ENCODE measurements at regions not wholly inside any gene's neighbourhood (a gene's known extent, or its start where the extent isn't known, plus 50 kb on each side); places are given as distances from the start of the nearest gene placed in this dataset.

DNA sequence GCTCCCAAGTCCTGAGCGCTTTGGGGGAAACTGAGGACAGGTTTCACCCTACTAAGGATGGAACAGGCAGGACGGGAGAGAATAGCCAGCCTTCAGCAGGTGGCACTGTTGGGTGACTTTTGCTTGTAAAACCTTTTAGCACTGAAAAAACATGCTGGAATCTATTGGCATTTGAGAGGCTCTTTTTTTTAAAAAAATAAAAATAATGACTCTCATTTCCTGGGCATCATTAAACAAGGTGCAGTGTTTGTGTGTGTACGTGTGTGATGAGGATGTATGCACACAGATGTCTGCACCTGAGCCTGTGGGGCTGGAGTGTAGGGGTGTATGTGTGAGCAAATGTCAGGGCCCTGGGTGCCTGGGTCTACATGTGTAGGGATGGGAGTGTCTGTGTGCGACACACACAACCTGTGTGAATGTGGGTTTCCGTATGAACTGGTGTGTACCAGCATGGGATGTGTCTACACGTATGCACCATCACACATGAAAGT lies 177.9 kb downstream of the RPS24 start:
- TF ChIP-seq POLR2AphosphoS5 (IDR thresholded peaks at IDR 0.05; ENCODE audit: low read depth, low read length) (no peak), SIN3A (IDR thresholded peaks at IDR 0.05; ENCODE audit: borderline replicate concordance, insufficient read depth, low read length) (no peak), TAF1 (IDR thresholded peaks at IDR 0.05; ENCODE audit: borderline replicate concordance, insufficient read depth, low read length) (no peak), FOXP2 (optimal IDR thresholded peaks at IDR 0.05; ENCODE audit: borderline replicate concordance, extremely low read depth, extremely low read length, insufficient read depth) (no peak)
- TF ChIP-seq, protein P1, sequence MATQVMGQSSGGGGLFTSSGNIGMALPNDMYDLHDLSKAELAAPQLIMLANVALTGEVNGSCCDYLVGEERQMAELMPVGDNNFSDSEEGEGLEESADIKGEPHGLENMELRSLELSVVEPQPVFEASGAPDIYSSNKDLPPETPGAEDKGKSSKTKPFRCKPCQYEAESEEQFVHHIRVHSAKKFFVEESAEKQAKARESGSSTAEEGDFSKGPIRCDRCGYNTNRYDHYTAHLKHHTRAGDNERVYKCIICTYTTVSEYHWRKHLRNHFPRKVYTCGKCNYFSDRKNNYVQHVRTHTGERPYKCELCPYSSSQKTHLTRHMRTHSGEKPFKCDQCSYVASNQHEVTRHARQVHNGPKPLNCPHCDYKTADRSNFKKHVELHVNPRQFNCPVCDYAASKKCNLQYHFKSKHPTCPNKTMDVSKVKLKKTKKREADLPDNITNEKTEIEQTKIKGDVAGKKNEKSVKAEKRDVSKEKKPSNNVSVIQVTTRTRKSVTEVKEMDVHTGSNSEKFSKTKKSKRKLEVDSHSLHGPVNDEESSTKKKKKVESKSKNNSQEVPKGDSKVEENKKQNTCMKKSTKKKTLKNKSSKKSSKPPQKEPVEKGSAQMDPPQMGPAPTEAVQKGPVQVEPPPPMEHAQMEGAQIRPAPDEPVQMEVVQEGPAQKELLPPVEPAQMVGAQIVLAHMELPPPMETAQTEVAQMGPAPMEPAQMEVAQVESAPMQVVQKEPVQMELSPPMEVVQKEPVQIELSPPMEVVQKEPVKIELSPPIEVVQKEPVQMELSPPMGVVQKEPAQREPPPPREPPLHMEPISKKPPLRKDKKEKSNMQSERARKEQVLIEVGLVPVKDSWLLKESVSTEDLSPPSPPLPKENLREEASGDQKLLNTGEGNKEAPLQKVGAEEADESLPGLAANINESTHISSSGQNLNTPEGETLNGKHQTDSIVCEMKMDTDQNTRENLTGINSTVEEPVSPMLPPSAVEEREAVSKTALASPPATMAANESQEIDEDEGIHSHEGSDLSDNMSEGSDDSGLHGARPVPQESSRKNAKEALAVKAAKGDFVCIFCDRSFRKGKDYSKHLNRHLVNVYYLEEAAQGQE (IDR thresholded peaks at IDR 0.05; ENCODE audit: insufficient read depth in 1 of 2, low read depth in 2 of 2, low read length in 2 of 2) = no peak

- no peak for TF ChIP-seq FOXP2 (optimal IDR thresholded peaks at IDR 0.05; ENCODE audit: borderline replicate concordance, extremely low read depth, extremely low read length, insufficient read depth)
- TF ChIP-seq, protein P1 (IDR thresholded peaks at IDR 0.05; ENCODE audit: insufficient read depth in 1 of 2, low read depth in 2 of 2, low read length in 2 of 2) = no peak
- TF ChIP-seq POLR2AphosphoS5 (IDR thresholded peaks at IDR 0.05; ENCODE audit: low read depth, low read length) = no peak
- TF ChIP-seq SIN3A (IDR thresholded peaks at IDR 0.05; ENCODE audit: borderline replicate concordance, insufficient read depth, low read length) = no peak
- no peak for TF ChIP-seq TAF1 (IDR thresholded peaks at IDR 0.05; ENCODE audit: borderline replicate concordance, insufficient read depth, low read length)
Observed at GRCh38 chr10:78212060-78212785, 178.6 kb downstream of the RPS24 start.

DNA sequence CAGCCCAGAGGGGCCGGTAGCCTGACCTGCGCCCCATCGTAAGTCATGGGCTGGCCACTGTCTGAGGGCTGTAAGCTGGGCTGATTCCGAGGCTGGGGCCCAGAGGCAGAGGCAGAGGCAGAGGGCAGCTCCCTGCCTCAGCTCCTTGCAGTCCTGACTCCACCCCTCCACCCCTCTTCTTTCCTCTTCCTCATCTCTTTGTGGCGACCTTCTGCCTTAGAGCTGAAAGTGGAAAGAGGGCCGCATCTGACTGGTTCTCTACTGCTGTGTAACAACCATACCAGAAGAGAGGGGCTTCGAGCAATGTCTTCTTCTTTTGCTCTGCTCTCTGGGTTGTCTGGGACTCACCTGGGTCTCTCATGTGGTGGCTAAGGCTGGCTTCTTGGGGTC lies 179.1 kb downstream of the RPS24 start:
- TF ChIP-seq, protein P1 (IDR thresholded peaks at IDR 0.05; ENCODE audit: insufficient read depth in 1 of 2, low read depth in 2 of 2, low read length in 2 of 2) = no peak
- no peak for TF ChIP-seq TAF1 (IDR thresholded peaks at IDR 0.05; ENCODE audit: borderline replicate concordance, insufficient read depth, low read length)
- no peak for TF ChIP-seq SIN3A (IDR thresholded peaks at IDR 0.05; ENCODE audit: borderline replicate concordance, insufficient read depth, low read length)
- TF ChIP-seq FOXP2 (optimal IDR thresholded peaks at IDR 0.05; ENCODE audit: borderline replicate concordance, extremely low read depth, extremely low read length, insufficient read depth) = no peak
- no peak for TF ChIP-seq POLR2AphosphoS5 (IDR thresholded peaks at IDR 0.05; ENCODE audit: low read depth, low read length)

DNA sequence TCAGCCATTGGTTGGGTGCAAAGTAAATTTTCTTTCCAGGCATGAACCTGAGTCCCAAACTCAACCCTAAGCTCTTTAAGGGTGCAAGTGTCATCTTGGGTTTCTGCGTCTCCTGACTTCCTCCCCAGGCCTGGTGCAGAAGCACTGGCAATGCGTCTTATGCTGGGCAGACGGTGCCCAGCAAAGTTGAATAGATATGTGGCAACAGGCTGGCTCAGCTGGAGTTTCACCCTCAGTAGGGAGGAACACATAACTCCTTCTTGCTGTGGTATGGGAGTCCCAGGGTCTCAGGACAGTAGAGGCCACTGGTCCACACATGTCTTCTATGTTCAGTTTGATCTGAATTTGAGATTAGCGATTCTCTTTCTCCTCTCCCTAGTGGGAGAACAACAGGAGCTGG lies 181.3 kb downstream of the RPS24 start:
- TF ChIP-seq, protein P1 (IDR thresholded peaks at IDR 0.05; ENCODE audit: insufficient read depth in 1 of 2, low read depth in 2 of 2, low read length in 2 of 2) = no peak
- TF ChIP-seq FOXP2 (optimal IDR thresholded peaks at IDR 0.05; ENCODE audit: borderline replicate concordance, extremely low read depth, extremely low read length, insufficient read depth) (no peak), TAF1 (IDR thresholded peaks at IDR 0.05; ENCODE audit: borderline replicate concordance, insufficient read depth, low read length) (no peak), POLR2AphosphoS5 (IDR thresholded peaks at IDR 0.05; ENCODE audit: low read depth, low read length) (no peak), SIN3A (IDR thresholded peaks at IDR 0.05; ENCODE audit: borderline replicate concordance, insufficient read depth, low read length) (no peak)
